CD4-positive, alpha-beta T cell (primary cell): ENCODE measurements at regions not wholly inside any gene's neighbourhood (a gene's known extent, or its start where the extent isn't known, plus 50 kb on each side); places are given as distances from the start of the nearest gene placed in this dataset.

Source experiments
- ATAC-seq: fragments of 200-7000 bp; cut with Tn5 transposase; one replicate; pipeline ENCODE4 v1.10.0; 2022; ENCODE audit warnings: mild to moderate bottlenecking; ENCODE audit not compliant: poor library complexity
- CTCF ChIA-PET: fragments of 350-600 bp; sonication (Branson Sonifier 250); formaldehyde crosslinking; loops from one replicate; lab custom pipeline; 2021; ENCODE audit warnings: antibody characterized with exemption, inconsistent platforms; lab: Charles Lee
- POLR2A ChIA-PET: fragments of 350-600 bp; sonication (Branson Sonifier 250); formaldehyde crosslinking; loops from one replicate; lab custom pipeline; 2021; ENCODE audit warnings: antibody characterized with exemption, inconsistent platforms; lab: Charles Lee
- DNase-seq, 14 experiments: peaks; one replicate each; pipeline ENCODE4 v3.0.0-alpha.2; 2013 to 2020; ENCODE audit warnings: mixed read lengths in 2 of 14
- H3K27ac ChIP-seq, 2 donors: one replicate each; pipeline versions ENCODE4 v1.5.1 to v1.7.0; 2013; ENCODE audit warnings: low read length in 2 of 2, low read depth in 1 of 2, mild to moderate bottlenecking in 1 of 2
- H3K27me3 ChIP-seq, 2 experiments: 1 replicate in 1 of 2; 2 replicates in 1 of 2; pipeline versions ENCODE4 v1.6.1 to v1.7.0; 2013; ENCODE audit warnings: low read length in 2 of 2, control low read depth in 1 of 2, mild to moderate bottlenecking in 1 of 2, moderate library complexity in 1 of 2; ENCODE audit not compliant: insufficient read depth in 2 of 2, control insufficient read depth in 1 of 2
- H3K36me3 ChIP-seq: one replicate; pipeline ENCODE4 v1.6.1; 2013; ENCODE audit warnings: low read length, control low read depth; ENCODE audit not compliant: insufficient read depth
- H3K4me1 ChIP-seq: one replicate; pipeline ENCODE4 v1.6.1; 2013; ENCODE audit warnings: low read length, control low read depth; ENCODE audit not compliant: insufficient read depth
- H3K4me3 ChIP-seq: one replicate; pipeline ENCODE4 v1.5.1; 2013; ENCODE audit warnings: mild to moderate bottlenecking, low read length, moderate library complexity
- H3K9me3 ChIP-seq, 2 experiments: 1 replicate in 1 of 2; 2 replicates in 1 of 2; pipeline versions ENCODE4 v1.6.1 to v1.7.0; 2013; ENCODE audit warnings: low read length in 2 of 2, mild to moderate bottlenecking in 2 of 2, control low read depth in 1 of 2, moderate library complexity in 1 of 2; ENCODE audit not compliant: control insufficient read depth in 1 of 2, insufficient read depth in 1 of 2
- H3K27ac Mint-ChIP-seq: one replicate; pipeline ENCODE4 v1.8.0; 2020; ENCODE audit warnings: mixed read lengths
- H3K27me3 Mint-ChIP-seq: one replicate; pipeline ENCODE4 v1.8.0; 2021; ENCODE audit warnings: mixed read lengths
- H3K36me3 Mint-ChIP-seq: one replicate; pipeline ENCODE4 v1.8.0; 2021; ENCODE audit warnings: low read depth, mixed read lengths
- H3K4me1 Mint-ChIP-seq: one replicate; pipeline ENCODE4 v1.8.0; 2021; ENCODE audit warnings: low read depth, mixed read lengths
- H3K4me3 Mint-ChIP-seq: one replicate; pipeline ENCODE4 v1.8.0; 2020; ENCODE audit warnings: mild to moderate bottlenecking, mixed read lengths
- H3K9me3 Mint-ChIP-seq: one replicate; pipeline ENCODE4 v1.8.0; 2020; ENCODE audit warnings: mixed read lengths
- intact Hi-C, 2 experiments: fragments of 100-400 bp; cut with DNase I in 1 of 2; cut with micrococcal nuclease in 1 of 2; formaldehyde crosslinking; loops; one replicate each; pipeline versions ENCODE4 v1.15.1 to v1.9.0; 2023 to 2025; cut with DNase I, micrococcal nuclease
- TF ChIP-seq, protein P1 (sequence below): fragments of 200-600 bp; IDR thresholded peaks from one replicate; pipeline ENCODE4 v1.8.0; 2022; ENCODE audit warnings: antibody characterized with exemption, mild to moderate bottlenecking

GRCh38 chr14:30440961-30441360 is 118.0 kb upstream of the G2E3 start:
- no peak overlapping the region for H3K27ac ChIP-seq
- TF ChIP-seq, protein P1, sequence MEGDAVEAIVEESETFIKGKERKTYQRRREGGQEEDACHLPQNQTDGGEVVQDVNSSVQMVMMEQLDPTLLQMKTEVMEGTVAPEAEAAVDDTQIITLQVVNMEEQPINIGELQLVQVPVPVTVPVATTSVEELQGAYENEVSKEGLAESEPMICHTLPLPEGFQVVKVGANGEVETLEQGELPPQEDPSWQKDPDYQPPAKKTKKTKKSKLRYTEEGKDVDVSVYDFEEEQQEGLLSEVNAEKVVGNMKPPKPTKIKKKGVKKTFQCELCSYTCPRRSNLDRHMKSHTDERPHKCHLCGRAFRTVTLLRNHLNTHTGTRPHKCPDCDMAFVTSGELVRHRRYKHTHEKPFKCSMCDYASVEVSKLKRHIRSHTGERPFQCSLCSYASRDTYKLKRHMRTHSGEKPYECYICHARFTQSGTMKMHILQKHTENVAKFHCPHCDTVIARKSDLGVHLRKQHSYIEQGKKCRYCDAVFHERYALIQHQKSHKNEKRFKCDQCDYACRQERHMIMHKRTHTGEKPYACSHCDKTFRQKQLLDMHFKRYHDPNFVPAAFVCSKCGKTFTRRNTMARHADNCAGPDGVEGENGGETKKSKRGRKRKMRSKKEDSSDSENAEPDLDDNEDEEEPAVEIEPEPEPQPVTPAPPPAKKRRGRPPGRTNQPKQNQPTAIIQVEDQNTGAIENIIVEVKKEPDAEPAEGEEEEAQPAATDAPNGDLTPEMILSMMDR, result no peak
- intact Hi-C loops, result no loop called here
- H3K4me1 Mint-ChIP-seq, result no peaks in the 10 kb centered on the region
- ChIA-PET CTCF (no interaction called here), POLR2A (no interaction called here)
- no peaks in the 10 kb centered on the region for H3K9me3 Mint-ChIP-seq
- H3K27me3 ChIP-seq, result peaks cover 0 to 4% of the 10 kb centered on the region in 2 experiments
- peaks cover 18% of the 10 kb centered on the region for H3K27me3 Mint-ChIP-seq
- no peaks in the 10 kb centered on the region for H3K9me3 ChIP-seq
- no peak overlapping the region for H3K4me3 ChIP-seq
- DNase-seq (no peak), ATAC-seq (no peak)
- no peak overlapping the region for H3K4me3 Mint-ChIP-seq
- H3K27ac Mint-ChIP-seq, result no peak overlapping the region
- H3K36me3 ChIP-seq, result no peaks in the 10 kb centered on the region
- H3K36me3 Mint-ChIP-seq, result no peaks in the 10 kb centered on the region
- H3K4me1 ChIP-seq, result no peaks in the 10 kb centered on the region

- ATAC-seq (no peak), DNase-seq (no peak)
- no peaks in the 10 kb centered on the region for H3K4me1 Mint-ChIP-seq
- H3K36me3 ChIP-seq, result no peaks in the 10 kb centered on the region
- H3K4me3 Mint-ChIP-seq, result no peak overlapping the region
- H3K4me3 ChIP-seq, result no peak overlapping the region
- H3K9me3 ChIP-seq, result no peaks in the 10 kb centered on the region
- intact Hi-C loops, result no loop called here
- no peaks in the 10 kb centered on the region for H3K36me3 Mint-ChIP-seq
- ChIA-PET POLR2A (no interaction called here), CTCF (no interaction called here)
- peaks cover 18% of the 10 kb centered on the region for H3K27me3 Mint-ChIP-seq
- TF ChIP-seq, protein P1, result no peak
- no peaks in the 10 kb centered on the region for H3K9me3 Mint-ChIP-seq
- no peak overlapping the region for H3K27ac ChIP-seq
- H3K27ac Mint-ChIP-seq, result no peak overlapping the region
- H3K27me3 ChIP-seq, result peaks cover 0 to 4% of the 10 kb centered on the region in 2 experiments
- no peaks in the 10 kb centered on the region for H3K4me1 ChIP-seq
Observed at GRCh38 chr14:30443368-30444007, 115.5 kb upstream of the G2E3 start.

GRCh38 chr14:30444451-30444850 is 114.5 kb upstream of the G2E3 start:
- no peaks in the 10 kb centered on the region for H3K9me3 ChIP-seq
- DNase-seq (no peak), ATAC-seq (no peak)
- POLR2A ChIA-PET, result no interaction called here
- Mint-ChIP-seq H3K27me3 (peaks cover 18% of the 10 kb centered on the region), H3K4me1 (no peaks in the 10 kb centered on the region), H3K27ac (no peak overlapping the region), H3K9me3 (no peaks in the 10 kb centered on the region), H3K4me3 (no peak overlapping the region), H3K36me3 (no peaks in the 10 kb centered on the region)
- H3K27ac ChIP-seq, result no peak overlapping the region
- H3K4me1 ChIP-seq, result no peaks in the 10 kb centered on the region
- H3K36me3 ChIP-seq, result no peaks in the 10 kb centered on the region
- TF ChIP-seq, protein P1, result no peak
- CTCF ChIA-PET, result no interaction called here
- H3K4me3 ChIP-seq, result no peak overlapping the region
- intact Hi-C loops, result no loop called here
- peaks cover 0 to 4% of the 10 kb centered on the region in 2 experiments for H3K27me3 ChIP-seq
